Endothelial cell of umbilical vein (primary cell): ENCODE measurements at regions not wholly inside any gene's neighbourhood (a gene's known extent, or its start where the extent isn't known, plus 50 kb on each side); places are given as distances from the start of the nearest gene placed in this dataset.

Source experiments
- BruUV-seq: library from RNA; stranded (reverse); fragments of 400-500 nt; replicated peaks from 2 replicates; lab custom pipeline; 2021; lab: Mats Ljungman, UMichigan
- CTCF ChIA-PET: fragments of 300-600, 350-600 bp; sonication (Branson Sonifier 250); formaldehyde crosslinking; loops from one replicate; lab custom pipeline; 2021; ENCODE audit warnings: antibody characterized with exemption, inconsistent platforms; lab: Charles Lee
- POLR2A ChIA-PET: fragments of 300-600, 350-600 bp; sonication (Branson Sonifier 250); formaldehyde crosslinking; loops from one replicate; lab custom pipeline; 2021; ENCODE audit warnings: antibody characterized with exemption, inconsistent platforms; lab: Charles Lee
- DNase-seq: peaks from one replicate; pipeline ENCODE4 v3.0.0-alpha.2; 2011; ENCODE audit warnings: low read depth, low spot score
- FAIRE-seq: peaks from 2 replicates; lab custom pipeline; 2011; peaks lifted over from hg19 to GRCh38; lab: Jason Lieb, UNC
- H2AFZ ChIP-seq: 2 replicates; pipeline ENCODE4 v1.6.0; 2012; ENCODE audit warnings: low read depth, low read length, control low read depth, inconsistent platforms
- H3K27ac ChIP-seq: 2 replicates; pipeline ENCODE4 v1.5.1; 2011; ENCODE audit warnings: low read depth, mild to moderate bottlenecking, control low read depth, low read length, moderate library complexity; ENCODE audit not compliant: insufficient read depth
- H3K27me3 ChIP-seq, 2 experiments: 2 replicates each; pipeline versions ENCODE4 v1.6.0 to v1.6.1; 2011; ENCODE audit warnings: low read length in 2 of 2, mixed read lengths in 1 of 2; ENCODE audit not compliant: control insufficient read depth in 2 of 2, insufficient read depth in 2 of 2
- H3K36me3 ChIP-seq, 2 experiments: 2 replicates in 1 of 2; 3 replicates in 1 of 2; pipeline ENCODE4 v1.5.1; 2011; ENCODE audit warnings: low read length in 2 of 2, mild to moderate bottlenecking in 1 of 2, moderate library complexity in 1 of 2; ENCODE audit not compliant: control insufficient read depth in 2 of 2, insufficient read depth in 2 of 2; ENCODE audit errors: extremely low read depth in 1 of 2
- H3K4me1 ChIP-seq: 3 replicates; pipeline ENCODE4 v1.5.1; 2011; ENCODE audit warnings: mild to moderate bottlenecking, low read length; ENCODE audit not compliant: control insufficient read depth, insufficient read depth; ENCODE audit errors: extremely low read depth
- H3K4me2 ChIP-seq: 2 replicates; pipeline ENCODE4 v1.6.1; 2011; ENCODE audit warnings: low read length, control low read depth, mixed read lengths; ENCODE audit not compliant: insufficient read depth
- H3K4me3 ChIP-seq, 3 experiments: fragments of 200-600 bp in 1 of 3; sonication (generic), shearing (Covaris generic) in 1 of 3; replicated peaks in 1 of 3; 2 replicates each; pipeline ENCODE4 v1.5.1; 2011 to 2016; ENCODE audit warnings: control low read depth in 3 of 3, low read length in 3 of 3, mild to moderate bottlenecking in 2 of 3, inconsistent platforms in 1 of 3, low read depth in 1 of 3, moderate library complexity in 1 of 3; ENCODE audit not compliant: insufficient read depth in 1 of 3
- H3K79me2 ChIP-seq: 2 replicates; pipeline ENCODE4 v1.6.0; 2012; ENCODE audit warnings: low read length, inconsistent platforms; ENCODE audit not compliant: control insufficient read depth, insufficient read depth
- H3K9ac ChIP-seq: replicated peaks from 2 replicates; pipeline ENCODE3; 2011; ENCODE audit warnings: low read length, control low read depth; ENCODE audit not compliant: insufficient read depth; ENCODE audit errors: extremely low read depth
- H3K9me1 ChIP-seq: replicated peaks from 3 replicates; pipeline ENCODE4 v1.6.0; 2011; ENCODE audit warnings: mild to moderate bottlenecking, low read length; ENCODE audit not compliant: control insufficient read depth, insufficient read depth; ENCODE audit errors: extremely low read depth
- H3K9me3 ChIP-seq: replicated peaks from 2 replicates; pipeline ENCODE4 v1.5.1; 2012; ENCODE audit warnings: low read length, inconsistent platforms; ENCODE audit not compliant: control insufficient read depth, insufficient read depth
- H4K20me1 ChIP-seq: replicated peaks from 2 replicates; pipeline ENCODE3; 2011; ENCODE audit warnings: mild to moderate bottlenecking, low read length; ENCODE audit not compliant: control insufficient read depth, insufficient read depth; ENCODE audit errors: extremely low read depth
- CTCF ChIP-seq, 2 donors: IDR thresholded peaks; 1 replicate in 1 of 2; 2 replicates in 1 of 2; pipeline ENCODE4 v1.5.1; 2011; ENCODE audit warnings: low read length in 2 of 2, mild to moderate bottlenecking in 2 of 2, moderate library complexity in 2 of 2, control low read depth in 1 of 2, inconsistent platforms in 1 of 2, low read depth in 1 of 2; ENCODE audit not compliant: insufficient read depth in 1 of 2; ENCODE audit errors: extremely low read depth in 1 of 2
- EZH2 ChIP-seq: IDR thresholded peaks from 2 replicates; pipeline ENCODE4 v1.6.1; 2012; ENCODE audit warnings: borderline replicate concordance, low read depth, mild to moderate bottlenecking, moderate library complexity, low read length, inconsistent platforms; ENCODE audit not compliant: severe bottlenecking
- FOS ChIP-seq: IDR thresholded peaks from 2 replicates; pipeline ENCODE4 v1.6.1; 2011; ENCODE audit warnings: mild to moderate bottlenecking, low read length, moderate library complexity, borderline replicate concordance; ENCODE audit not compliant: insufficient read depth
- GATA2 ChIP-seq: IDR thresholded peaks from 2 replicates; pipeline ENCODE4 v1.7.0; 2011; ENCODE audit warnings: low read depth, mild to moderate bottlenecking, moderate library complexity, mixed read lengths, low read length; ENCODE audit not compliant: insufficient read length, insufficient read depth
- JUN ChIP-seq: IDR thresholded peaks from 2 replicates; pipeline ENCODE4 v1.6.1; 2011; ENCODE audit warnings: borderline replicate concordance, low read depth; ENCODE audit not compliant: insufficient read length, insufficient read depth
- MAX ChIP-seq: IDR thresholded peaks from 2 replicates; pipeline ENCODE4 v1.6.1; 2011; ENCODE audit not compliant: insufficient read depth, insufficient read length
- MYC ChIP-seq: IDR thresholded peaks from one replicate; pipeline ENCODE4 v1.6.1; 2011; ENCODE audit warnings: mild to moderate bottlenecking, low read depth, low read length
- POLR2A ChIP-seq: IDR thresholded peaks from 2 replicates; pipeline ENCODE4 v1.6.1; 2012; ENCODE audit warnings: low read depth, mild to moderate bottlenecking, control low read depth, low read length
- POLR2AphosphoS5 ChIP-seq: IDR thresholded peaks from 2 replicates; pipeline ENCODE4 v1.6.1; 2012; ENCODE audit warnings: low read depth, mild to moderate bottlenecking, control low read depth, low read length, moderate library complexity; ENCODE audit not compliant: insufficient read depth
- dilution Hi-C: fragments of 300-500 bp; cut with MboI; formaldehyde crosslinking; loops from one replicate; pipeline ENCODE4 v1.15.0; 2019; ENCODE audit warnings: low sequenced_read_pairs; ENCODE audit not compliant: extremely low pct_ligation_motif_present
- intact Hi-C: fragments of 100-400 bp; cut with micrococcal nuclease; formaldehyde crosslinking; loops from one replicate; pipeline ENCODE4 v1.10.0; 2022

GRCh38 chr4:132863619-132864018 lies 285.5 kb upstream of the PCDH10 start:
- H3K27me3 ChIP-seq = no peaks in the 10 kb centered on the region
- H3K27ac ChIP-seq = no peak overlapping the region
- TF ChIP-seq GATA2 (no peak), JUN (no peak), POLR2AphosphoS5 (no peak), POLR2A (no peak), CTCF (IDR thresholded peaks at IDR 0.05; ENCODE audit: extremely low read depth in 1 of 2, insufficient read depth in 1 of 2, low read depth in 1 of 2, low read length in 2 of 2) (no peak), MAX (no peak), EZH2 (no peak), MYC (no peak), FOS (no peak)
- no peaks in the 10 kb centered on the region for H3K9me3 ChIP-seq
- no peaks in the 10 kb centered on the region for H4K20me1 ChIP-seq
- no peaks in the 10 kb centered on the region for H3K9me1 ChIP-seq
- H3K36me3 ChIP-seq = no peaks in the 10 kb centered on the region
- no peak overlapping the region for H3K9ac ChIP-seq
- FAIRE-seq (no peak), DNase-seq (no peak)
- intact Hi-C loops (no loop called here), dilution Hi-C loops (no loop called here)
- no peak overlapping the region for H2AFZ ChIP-seq
- no TSS peak for BruUV-seq
- CTCF ChIA-PET = no interaction called here
- POLR2A ChIA-PET = no interaction called here
- no peak overlapping the region for H3K4me2 ChIP-seq
- H3K4me1 ChIP-seq = no peaks in the 10 kb centered on the region
- H3K79me2 ChIP-seq = no peaks in the 10 kb centered on the region
- H3K4me3 ChIP-seq = no peak overlapping the region
